LNCAP (cell line): ENCODE measurements at regions not wholly inside any gene's neighbourhood (a gene's known extent, or its start where the extent isn't known, plus 50 kb on each side); places are given as distances from the start of the nearest gene placed in this dataset.

ENCODE experiments used
- CTCF ChIP-seq: fragments of 450-650 bp; IDR thresholded peaks from 2 replicates; pipeline ENCODE4 v1.5.1; 2017; ENCODE audit warnings: mild to moderate bottlenecking

DNA sequence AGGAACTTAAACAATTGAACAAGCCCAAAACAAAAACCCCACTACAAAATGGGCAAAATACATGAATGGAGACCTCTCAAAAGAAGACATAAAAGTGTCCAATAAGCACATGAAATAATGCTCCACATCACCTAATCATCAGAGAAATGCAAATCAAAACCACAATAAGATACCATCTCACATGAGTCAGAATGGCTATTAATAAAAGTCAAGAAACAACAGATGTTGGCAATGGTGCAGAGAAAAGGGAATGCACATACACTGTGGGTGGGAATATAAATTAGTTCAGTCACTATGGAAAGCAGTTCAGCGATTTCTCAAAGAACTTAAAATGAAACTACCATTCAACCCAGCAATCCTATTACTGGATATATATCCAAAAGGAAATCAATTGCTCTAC lies 337.4 kb upstream of the GRIA1 start:
- TF ChIP-seq CTCF: no peak

GRCh38 chr5:153157156-153157555 lies 333.3 kb upstream of the GRIA1 start:
- TF ChIP-seq CTCF: no peak

DNA sequence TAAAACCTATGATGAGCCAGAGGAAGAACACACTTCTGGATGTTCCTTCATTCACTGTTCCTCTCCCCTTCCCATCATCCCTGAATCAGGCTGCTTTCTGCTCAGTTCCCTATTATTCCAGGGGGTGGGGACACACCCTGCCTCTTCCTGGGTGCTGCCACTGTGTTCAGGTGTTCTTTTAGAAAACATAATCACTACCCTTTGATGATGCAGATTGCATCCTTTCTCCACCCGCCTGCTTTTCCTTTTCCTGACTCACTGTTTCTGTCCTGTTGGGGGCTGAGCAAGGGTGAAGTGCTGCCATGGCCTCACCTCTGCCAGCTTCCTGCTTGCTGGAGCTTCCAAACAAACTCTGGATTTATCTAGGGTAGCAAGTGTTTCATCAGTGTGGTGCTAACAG lies 331.9 kb upstream of the GRIA1 start:
- no peak for TF ChIP-seq CTCF

GRCh38 chr5:153159616-153160015 lies 330.9 kb upstream of the GRIA1 start:
- TF ChIP-seq CTCF: no peak

DNA sequence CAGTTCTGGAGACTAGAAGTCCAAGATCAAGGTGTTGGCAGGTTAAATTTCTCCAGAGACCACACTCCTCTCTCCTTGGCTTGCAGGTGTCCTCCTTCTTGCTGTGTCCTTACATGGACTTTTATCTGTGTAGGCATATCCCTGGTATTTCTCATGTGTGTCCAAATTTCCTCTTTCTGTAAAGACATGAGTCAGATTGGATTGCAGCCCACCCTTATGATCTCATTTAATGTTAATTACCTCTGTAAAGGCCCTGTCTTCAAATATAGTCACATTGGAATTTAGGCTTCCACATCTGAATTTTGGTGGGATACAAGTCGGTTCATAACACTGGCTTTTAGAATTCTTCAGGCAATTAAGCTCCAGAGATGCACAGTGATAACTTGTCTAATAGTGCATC lies 322.2 kb upstream of the GRIA1 start:
- no peak for TF ChIP-seq CTCF

DNA sequence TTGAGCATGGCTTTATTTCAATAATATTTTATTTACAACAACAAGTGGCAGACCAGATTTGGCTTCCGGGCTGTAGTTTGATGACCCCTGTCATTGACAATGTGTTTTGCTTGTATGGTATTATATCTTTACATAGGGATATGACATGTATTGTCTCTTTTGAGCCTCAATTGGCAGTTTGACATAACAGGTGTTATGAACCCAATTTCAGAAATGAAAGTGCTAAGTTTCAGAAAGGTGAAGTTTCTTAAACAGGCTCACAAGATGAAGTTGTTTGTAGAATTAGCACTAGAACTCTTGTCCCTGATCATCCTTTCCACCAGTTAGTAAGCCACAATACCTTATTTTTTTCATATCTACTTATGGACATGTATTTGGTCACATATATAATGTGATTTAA lies 303.0 kb upstream of the GRIA1 start:
- TF ChIP-seq CTCF: no peak

DNA sequence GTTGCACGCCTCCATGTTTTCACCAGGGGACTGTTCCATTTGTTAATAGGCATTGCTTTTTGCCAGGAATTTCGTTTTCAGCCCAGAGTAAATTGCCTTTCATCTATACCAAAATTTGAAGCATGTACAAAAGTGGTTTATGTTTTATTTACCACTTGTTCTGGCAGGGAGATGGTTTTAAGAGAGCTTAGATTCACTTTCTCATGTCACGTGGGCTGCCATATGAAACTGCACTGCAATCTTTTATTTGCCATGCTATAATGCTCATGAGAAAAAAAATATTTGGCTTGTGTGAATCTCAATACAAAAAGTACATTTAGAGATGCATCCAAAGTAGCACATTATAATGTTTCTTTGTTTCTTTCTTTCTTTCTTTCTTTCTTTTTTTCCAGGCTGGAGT lies 284.1 kb upstream of the GRIA1 start:
- no peak for TF ChIP-seq CTCF

GRCh38 chr5:153209016-153209415 lies 281.5 kb upstream of the GRIA1 start:
- no peak for TF ChIP-seq CTCF
